HG03521 (cell line): ENCODE measurements at regions not wholly inside any gene's neighbourhood (a gene's known extent, or its start where the extent isn't known, plus 50 kb on each side); places are given as distances from the start of the nearest gene placed in this dataset.

ENCODE experiments used
- ATAC-seq: cut with Tn5 transposase; IDR thresholded peaks from one replicate; pipeline ENCODE4 v1.9.1; 2021; ENCODE audit warnings: mild to moderate bottlenecking, moderate library complexity; ENCODE audit not compliant: unreplicated experiment

- ATAC-seq: no peak
Observed at GRCh38 chr19:32253683-32254508, 91.5 kb upstream of the ZNF507 start.

GRCh38 chr19:32254509-32254890 is 90.9 kb upstream of the ZNF507 start:
- no peak for ATAC-seq

GRCh38 chr19:32255536-32256295 is 89.7 kb upstream of the ZNF507 start:
- no peak for ATAC-seq

- ATAC-seq: no peak
Observed at GRCh38 chr19:32256341-32256975, 89.0 kb upstream of the ZNF507 start.

- ATAC-seq: no peak
Observed at GRCh38 chr19:32257326-32258073, 87.9 kb upstream of the ZNF507 start.

GRCh38 chr19:32258167-32258566 is 87.2 kb upstream of the ZNF507 start:
- no peak for ATAC-seq

- ATAC-seq: no peak
Observed at GRCh38 chr19:32264568-32264967, 80.8 kb upstream of the ZNF507 start.

- ATAC-seq: no peak
Observed at GRCh38 chr19:32265995-32266394, 79.4 kb upstream of the ZNF507 start.

GRCh38 chr19:32266460-32266859 is 79.0 kb upstream of the ZNF507 start:
- no peak for ATAC-seq

- no peak for ATAC-seq
Observed at GRCh38 chr19:32268381-32268780, 77.0 kb upstream of the ZNF507 start.

- ATAC-seq: no peak
Observed at GRCh38 chr19:32269831-32270230, 75.6 kb upstream of the ZNF507 start.

GRCh38 chr19:32273483-32273882 is 71.9 kb upstream of the ZNF507 start:
- ATAC-seq: no peak

- no peak for ATAC-seq
Observed at GRCh38 chr19:32287086-32287485, 58.3 kb upstream of the ZNF507 start.

GRCh38 chr19:32287811-32288227 is 57.6 kb upstream of the ZNF507 start:
- no peak for ATAC-seq

GRCh38 chr19:32289566-32290210 is 55.7 kb upstream of the ZNF507 start:
- no peak for ATAC-seq

GRCh38 chr19:32291876-32292275 is 53.5 kb upstream of the ZNF507 start:
- ATAC-seq: no peak

GRCh38 chr19:32294871-32295438 is 50.5 kb upstream of the ZNF507 start:
- ATAC-seq: no peak
